Lung (tissue), 11 donors: ENCODE measurements at regions not wholly inside any gene's neighbourhood (a gene's known extent, or its start where the extent isn't known, plus 50 kb on each side); places are given as distances from the start of the nearest gene placed in this dataset.
A peak's percentile ranks its signal among the peaks of the same experiment; 100 is the strongest.

Source experiments
- ATAC-seq: fragments of 200-7000 bp; cut with Tn5 transposase; one replicate; pipeline ENCODE4 v1.9.1; 2020; ENCODE audit warnings: moderate number of reproducible peaks; ENCODE audit not compliant: insufficient read depth, low FRiP score
- DNase-seq, 3 donors: peaks; one replicate each; pipeline ENCODE4 v3.0.0-alpha.2; 2013 to 2017
- H3K27ac ChIP-seq, 2 donors: one replicate each; pipeline ENCODE4 v1.5.1; 2013; ENCODE audit warnings: mild to moderate bottlenecking in 2 of 2, moderate library complexity in 2 of 2, control low read depth in 1 of 2, inconsistent platforms in 1 of 2, low read depth in 1 of 2, low read length in 1 of 2
- H3K27me3 ChIP-seq, 3 donors: one replicate each; pipeline ENCODE4 v1.5.1; 2013; ENCODE audit warnings: low read length in 2 of 3; ENCODE audit not compliant: control insufficient read depth in 3 of 3, insufficient read depth in 3 of 3
- H3K36me3 ChIP-seq, 4 donors: one replicate each; pipeline ENCODE4 v1.5.1; 2013; ENCODE audit warnings: low read length in 4 of 4, mild to moderate bottlenecking in 1 of 4, moderate library complexity in 1 of 4; ENCODE audit not compliant: control insufficient read depth in 4 of 4, insufficient read depth in 4 of 4
- H3K4me1 ChIP-seq, 5 donors: one replicate each; pipeline ENCODE4 v1.5.1; 2013; ENCODE audit warnings: low read length in 5 of 5, mild to moderate bottlenecking in 2 of 5, moderate library complexity in 1 of 5; ENCODE audit not compliant: control insufficient read depth in 5 of 5, insufficient read depth in 5 of 5
- H3K4me3 ChIP-seq: one replicate; pipeline ENCODE4 v1.5.1; 2013; ENCODE audit warnings: mild to moderate bottlenecking, control low read depth, moderate library complexity
- H3K9ac ChIP-seq, 2 donors: one replicate each; pipeline ENCODE4 v1.5.1; 2013; ENCODE audit warnings: low read length in 2 of 2, control low read depth in 1 of 2; ENCODE audit not compliant: insufficient read depth in 1 of 2
- H3K9me3 ChIP-seq, 4 donors: one replicate each; pipeline ENCODE4 v1.5.1; 2013; ENCODE audit warnings: low read length in 3 of 4, mild to moderate bottlenecking in 1 of 4, moderate library complexity in 1 of 4; ENCODE audit not compliant: control insufficient read depth in 4 of 4, insufficient read depth in 3 of 4
- WGBS, 2 donors: extraction: QIAGEN DNeasy Blood & Tissue Kit; methylation state at CpG; one replicate each; pipeline ENCODE4 v1.1.7; 2013; 5-methylcytosine and 5-hydroxymethylcytosine counted together
- TF ChIP-seq, protein P1 (sequence below): IDR thresholded peaks from 2 replicates; pipeline ENCODE4 v1.5.1; 2012; ENCODE audit warnings: mild to moderate bottlenecking; ENCODE audit errors: control extremely low read depth, extremely low read depth
- donor health status: control.
- donor health status: control.
- donor health status: Bipolar disorder and iron deficiency.
- donor health status: healthy.
- donor health status: DM: yes; HTN: yes; CAD: no.

DNA sequence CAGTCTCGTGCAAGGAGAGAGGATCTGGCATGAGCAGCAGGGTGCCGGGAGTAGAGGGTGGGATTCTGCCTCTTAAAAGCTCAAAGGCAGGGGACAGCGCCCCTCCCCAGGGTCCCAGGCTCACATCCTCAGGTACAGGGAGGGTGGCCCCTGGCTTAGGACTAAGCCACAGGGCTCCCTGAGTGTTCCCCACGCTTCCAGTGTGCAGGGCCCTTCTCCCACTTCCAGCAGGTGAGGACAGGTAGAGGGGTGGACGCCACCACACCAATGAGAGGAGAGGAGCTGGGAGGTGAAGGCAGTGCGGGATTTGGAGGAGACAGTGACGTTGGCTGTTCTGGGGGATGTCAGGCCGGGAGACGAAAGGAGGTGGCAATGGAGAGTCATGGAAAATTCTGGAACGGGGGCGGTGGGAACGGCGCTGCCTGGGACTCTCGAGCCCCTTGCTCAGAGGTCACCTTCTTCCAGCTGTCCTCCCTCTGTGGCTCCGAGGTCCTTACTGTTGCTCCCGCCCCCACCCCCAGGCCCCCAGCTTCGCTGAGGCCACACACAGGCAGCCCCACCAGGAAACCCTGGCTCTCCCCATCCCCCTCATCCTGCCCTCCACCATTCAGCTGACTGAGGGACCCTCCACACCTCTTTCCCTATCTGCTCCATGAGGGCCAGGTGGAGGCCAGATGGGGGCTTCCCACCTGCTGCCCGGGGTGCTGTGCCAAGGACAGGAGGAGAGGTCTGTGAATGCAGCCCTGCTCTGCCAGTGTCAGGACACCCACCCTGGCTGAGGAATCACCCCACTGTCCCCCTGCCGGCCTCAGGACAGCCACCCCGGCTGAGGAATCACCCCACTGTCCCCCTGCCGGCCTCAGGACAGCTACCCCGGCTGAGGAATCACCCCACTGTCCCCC, 57.7 kb upstream of the ACSF3 start:
- Histone ChIP-seq H3K9ac (no peak overlapping the region), H3K4me1 (no peaks in the 10 kb centered on the region), H3K36me3 (no peaks in the 10 kb centered on the region), H3K9me3 (no peaks in the 10 kb centered on the region), H3K4me3 (no peak overlapping the region), H3K27ac (no peak overlapping the region), H3K27me3 (peaks cover 5 to 18% (median 6%) of the 10 kb centered on the region in 3 donors)
- TF ChIP-seq, protein P1, sequence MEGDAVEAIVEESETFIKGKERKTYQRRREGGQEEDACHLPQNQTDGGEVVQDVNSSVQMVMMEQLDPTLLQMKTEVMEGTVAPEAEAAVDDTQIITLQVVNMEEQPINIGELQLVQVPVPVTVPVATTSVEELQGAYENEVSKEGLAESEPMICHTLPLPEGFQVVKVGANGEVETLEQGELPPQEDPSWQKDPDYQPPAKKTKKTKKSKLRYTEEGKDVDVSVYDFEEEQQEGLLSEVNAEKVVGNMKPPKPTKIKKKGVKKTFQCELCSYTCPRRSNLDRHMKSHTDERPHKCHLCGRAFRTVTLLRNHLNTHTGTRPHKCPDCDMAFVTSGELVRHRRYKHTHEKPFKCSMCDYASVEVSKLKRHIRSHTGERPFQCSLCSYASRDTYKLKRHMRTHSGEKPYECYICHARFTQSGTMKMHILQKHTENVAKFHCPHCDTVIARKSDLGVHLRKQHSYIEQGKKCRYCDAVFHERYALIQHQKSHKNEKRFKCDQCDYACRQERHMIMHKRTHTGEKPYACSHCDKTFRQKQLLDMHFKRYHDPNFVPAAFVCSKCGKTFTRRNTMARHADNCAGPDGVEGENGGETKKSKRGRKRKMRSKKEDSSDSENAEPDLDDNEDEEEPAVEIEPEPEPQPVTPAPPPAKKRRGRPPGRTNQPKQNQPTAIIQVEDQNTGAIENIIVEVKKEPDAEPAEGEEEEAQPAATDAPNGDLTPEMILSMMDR: no peak
- WGBS, 2 donors: 66 to 89% methylated on average over 22 of the region's 22 CpGs
- DNase-seq (no peak), ATAC-seq (no peak)

DNA sequence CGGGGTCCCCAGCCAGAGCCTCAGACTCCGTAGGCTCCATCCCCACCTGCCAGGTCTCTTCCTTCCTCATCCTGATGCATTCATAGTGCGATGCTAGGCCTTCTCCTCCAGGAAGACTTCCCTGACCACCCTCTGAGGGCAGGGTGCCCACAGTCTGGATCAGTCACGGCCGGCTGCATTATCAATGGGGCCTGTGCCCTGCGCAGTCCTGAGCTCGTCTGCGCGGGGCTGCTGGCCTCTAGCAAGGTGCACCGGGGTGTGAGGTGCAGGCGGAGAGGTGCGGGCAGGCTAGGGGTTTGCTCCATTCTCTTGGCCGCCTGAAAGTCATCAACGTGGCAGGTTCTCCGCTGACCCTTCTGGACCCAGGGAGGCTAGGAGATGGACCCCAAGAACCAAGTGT, 56.9 kb upstream of the ACSF3 start:
- TF ChIP-seq, protein P1: no peak
- DNase-seq (no peak), ATAC-seq (no peak)
- Histone ChIP-seq H3K27me3 (peaks cover 5 to 16% (median 6%) of the 10 kb centered on the region in 3 donors), H3K36me3 (no peaks in the 10 kb centered on the region), H3K4me3 (no peak overlapping the region), H3K4me1 (no peaks in the 10 kb centered on the region), H3K27ac (no peak overlapping the region), H3K9ac (no peak overlapping the region), H3K9me3 (no peaks in the 10 kb centered on the region)
- 88% methylated on average over 15 of the region's 15 CpGs for WGBS, 2 donors

DNA sequence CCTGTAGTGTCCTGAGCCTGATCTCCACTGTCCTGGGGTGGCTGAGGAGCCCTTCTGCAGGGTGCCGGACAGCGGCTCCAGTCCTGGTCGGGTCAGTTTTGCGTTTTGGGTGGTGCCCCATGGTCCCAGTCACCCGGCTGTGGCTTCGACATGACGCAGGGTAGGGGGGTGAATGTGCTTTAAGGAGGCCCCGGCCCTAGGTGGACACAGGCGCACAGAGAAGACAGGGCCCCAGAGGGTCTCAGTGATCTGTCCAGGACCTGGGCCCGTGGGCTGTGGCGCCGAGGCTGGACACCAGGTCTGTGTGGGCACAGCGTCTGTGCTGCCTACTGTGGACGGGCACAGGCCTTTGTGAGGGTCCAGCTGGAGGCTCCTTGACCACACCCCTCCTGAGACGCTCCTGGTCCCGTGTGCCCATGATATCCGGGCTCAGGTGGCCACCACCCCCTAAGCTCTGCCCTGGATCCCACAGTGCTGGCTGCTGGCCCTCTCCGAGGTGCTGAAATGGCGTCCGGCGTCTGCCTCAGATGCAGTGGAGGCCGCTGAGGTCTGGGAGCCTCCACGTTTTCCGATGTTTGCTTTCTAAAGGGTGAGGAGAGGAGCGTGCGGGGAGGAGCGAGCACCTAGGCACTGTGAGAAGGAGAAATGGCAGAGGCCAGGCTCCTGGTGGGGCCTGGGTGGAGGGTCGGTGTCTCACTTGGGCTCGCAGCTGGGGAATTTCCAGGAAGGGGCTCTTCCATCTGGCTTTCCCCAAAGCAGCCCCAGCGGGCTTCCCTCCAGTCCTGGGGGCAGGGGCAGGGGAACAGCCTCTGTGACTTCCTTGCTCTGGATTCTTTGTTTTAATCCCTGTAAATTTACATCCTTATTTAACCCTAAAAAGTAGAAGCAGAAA, 56.1 kb upstream of the ACSF3 start:
- H3K36me3 ChIP-seq: no peaks in the 10 kb centered on the region
- ATAC-seq (no peak), DNase-seq (peak; percentile 58 to 64 (median 63))
- H3K4me1 ChIP-seq: no peaks in the 10 kb centered on the region
- no peaks in the 10 kb centered on the region for H3K9me3 ChIP-seq
- H3K27me3 ChIP-seq: peaks cover 5 to 15% (median 6%) of the 10 kb centered on the region in 3 donors
- no peak overlapping the region for H3K27ac ChIP-seq
- TF ChIP-seq, protein P1: no peak
- H3K4me3 ChIP-seq: no peak overlapping the region
- WGBS, 2 donors: 45 to 47% methylated on average over 30 of the region's 30 CpGs
- no peak overlapping the region for H3K9ac ChIP-seq
